Right hindlimb (tissue), 1 donor: ENCODE measurements at regions not wholly inside any gene's neighbourhood (a gene's known extent, or its start where the extent isn't known, plus 50 kb on each side); places are given as distances from the start of the nearest gene placed in this dataset.
"Not testable (repeated sequence)": the region's sequence is repeated elsewhere in the genome, so short reads cannot be mapped to it uniquely, and the experiment has no call there.

ENCODE experiments used
- DNase-seq: peaks from one replicate; pipeline ENCODE4 v3.0.0-alpha.2; 2018

DNA sequence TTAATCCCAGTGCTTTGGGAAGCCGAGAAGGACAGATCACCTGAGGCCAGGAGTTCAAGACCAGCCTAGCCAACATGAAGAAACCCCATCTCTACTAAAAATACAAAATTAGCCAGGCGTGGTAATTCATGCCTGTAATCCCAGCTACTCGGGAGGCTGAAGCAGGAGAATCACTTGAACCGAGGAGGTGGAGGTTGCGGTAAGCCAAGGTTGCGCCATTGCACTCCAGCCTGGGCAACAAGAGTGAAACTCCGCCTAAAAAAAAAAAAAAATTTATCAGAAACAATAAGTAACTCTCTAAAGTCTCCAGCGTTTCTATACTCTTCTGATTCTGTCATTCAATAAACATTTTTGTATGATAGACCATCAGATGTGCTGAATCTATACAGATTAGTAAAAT is 55.7 kb upstream of the FNDC3B start:
- DNase-seq: not testable (repeated sequence)

GRCh38 chr3:171984883-171985282 is 54.5 kb upstream of the FNDC3B start:
- no peak for DNase-seq

DNA sequence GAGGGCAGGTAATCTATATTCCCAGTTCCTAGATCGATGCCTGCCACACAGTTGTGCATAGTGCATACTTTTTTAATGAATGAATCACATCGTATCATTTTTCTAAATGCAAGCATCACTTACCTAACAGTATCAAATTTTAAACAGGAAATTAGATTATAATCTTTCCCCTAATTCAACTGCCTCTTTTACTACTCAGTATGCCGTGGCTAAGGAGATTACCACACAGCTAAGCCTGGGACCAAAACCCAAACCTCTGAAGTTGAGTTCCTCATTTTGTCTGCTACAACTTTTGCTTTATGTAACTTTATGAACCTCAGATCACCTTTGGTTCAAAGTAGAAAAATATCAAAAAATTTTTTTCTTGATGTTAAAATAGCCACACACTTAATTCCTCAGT is 53.2 kb upstream of the FNDC3B start:
- DNase-seq: no peak

DNA sequence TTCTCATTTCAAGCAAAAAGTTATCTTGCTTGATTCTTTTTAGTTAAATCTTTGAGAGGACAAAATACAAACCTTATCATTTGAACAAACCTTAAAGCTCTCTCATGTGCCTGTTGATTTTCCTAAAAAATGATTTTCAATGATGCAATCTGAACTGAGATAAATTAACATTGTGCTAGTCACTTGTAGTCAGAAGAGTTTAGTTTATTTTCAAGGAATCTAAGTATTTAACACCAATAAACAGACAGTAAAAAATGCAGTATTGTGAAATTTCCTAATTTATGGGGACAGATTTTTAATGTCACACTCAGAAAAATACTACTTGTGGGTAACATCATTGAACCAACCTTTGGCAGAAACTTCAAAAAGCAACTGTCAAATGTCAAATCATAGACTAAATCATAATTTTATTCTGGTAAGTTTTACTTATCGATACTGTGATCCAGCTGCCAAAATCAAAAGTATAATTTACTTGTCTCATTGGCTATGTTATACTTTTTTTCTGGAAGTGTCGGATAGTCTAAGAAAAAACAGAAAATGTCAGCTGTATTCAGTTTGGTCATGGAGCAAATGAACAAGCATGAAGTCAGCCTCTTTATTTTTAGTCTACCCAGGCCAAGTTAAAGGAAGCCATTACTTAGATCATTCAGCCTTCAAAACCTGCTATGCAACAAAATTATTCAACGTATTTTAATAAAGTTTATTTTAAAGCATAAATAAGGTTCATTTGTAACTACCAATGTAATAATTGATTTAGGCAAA is 52.4 kb upstream of the FNDC3B start:
- no peak for DNase-seq
